GM19467 (cell line): ENCODE measurements at regions not wholly inside any gene's neighbourhood (a gene's known extent, or its start where the extent isn't known, plus 50 kb on each side); places are given as distances from the start of the nearest gene placed in this dataset.

Source experiments
- ATAC-seq: cut with Tn5 transposase; IDR thresholded peaks from one replicate; pipeline ENCODE4 v1.9.1; 2021; ENCODE audit warnings: mild to moderate bottlenecking, moderate library complexity; ENCODE audit not compliant: unreplicated experiment

- ATAC-seq = no peak
Observed at GRCh38 chr9:107064378-107064777, 201.4 kb downstream of the ZNF462 start.

GRCh38 chr9:107065549-107065948 is 202.6 kb downstream of the ZNF462 start:
- no peak for ATAC-seq

GRCh38 chr9:107067739-107068416 is 204.9 kb downstream of the ZNF462 start:
- no peak for ATAC-seq

GRCh38 chr9:107068581-107068980 is 205.6 kb downstream of the ZNF462 start:
- no peak for ATAC-seq

GRCh38 chr9:107070586-107070985 is 207.6 kb downstream of the ZNF462 start:
- ATAC-seq = no peak

- no peak for ATAC-seq
Observed at GRCh38 chr9:107078061-107078460, 205.0 kb upstream of the RAD23B start.

- ATAC-seq = no peak
Observed at GRCh38 chr9:107079589-107079988, 203.5 kb upstream of the RAD23B start.

GRCh38 chr9:107080130-107080529 is 202.9 kb upstream of the RAD23B start:
- ATAC-seq = no peak

- no peak for ATAC-seq
Observed at GRCh38 chr9:107086460-107086859, 196.6 kb upstream of the RAD23B start.

GRCh38 chr9:107087222-107087621 is 195.9 kb upstream of the RAD23B start:
- no peak for ATAC-seq

GRCh38 chr9:107090218-107090617 is 192.9 kb upstream of the RAD23B start:
- no peak for ATAC-seq

GRCh38 chr9:107093365-107094060 is 189.6 kb upstream of the RAD23B start:
- ATAC-seq = no peak

- ATAC-seq = no peak
Observed at GRCh38 chr9:107094370-107094769, 188.7 kb upstream of the RAD23B start.

- no peak for ATAC-seq
Observed at GRCh38 chr9:107100591-107100990, 182.5 kb upstream of the RAD23B start.

GRCh38 chr9:107102011-107102410 is 181.1 kb upstream of the RAD23B start:
- no peak for ATAC-seq

- ATAC-seq = no peak
Observed at GRCh38 chr9:107103621-107104020, 179.5 kb upstream of the RAD23B start.

GRCh38 chr9:107105784-107106183 is 177.3 kb upstream of the RAD23B start:
- ATAC-seq = no peak

- no peak for ATAC-seq
Observed at GRCh38 chr9:107106416-107106815, 176.7 kb upstream of the RAD23B start.

GRCh38 chr9:107108342-107109130 is 174.5 kb upstream of the RAD23B start:
- ATAC-seq = no peak

- ATAC-seq = no peak
Observed at GRCh38 chr9:107109324-107109723, 173.8 kb upstream of the RAD23B start.

GRCh38 chr9:107110153-107110552 is 172.9 kb upstream of the RAD23B start:
- ATAC-seq = no peak

- peak; percentile 84 for ATAC-seq
Observed at GRCh38 chr9:107112707-107113243, 170.3 kb upstream of the RAD23B start.
